Transverse colon (tissue), 4 donors: ENCODE measurements at regions not wholly inside any gene's neighbourhood (a gene's known extent, or its start where the extent isn't known, plus 50 kb on each side); places are given as distances from the start of the nearest gene placed in this dataset.

ENCODE experiments used
- CTCF ChIP-seq, 5 experiments: fragments of 200-600 bp in 3 of 5; fragments of 450-650 bp in 2 of 5; sonication (generic) in 3 of 5; IDR thresholded peaks; 1 replicate in 2 of 5; 2 replicates in 3 of 5; pipeline ENCODE4 v1.5.1; 2016 to 2017; ENCODE audit warnings: antibody characterized with exemption in 5 of 5, inconsistent platforms in 3 of 5, mild to moderate bottlenecking in 2 of 5, moderate library complexity in 1 of 5
- POLR2A ChIP-seq: fragments of 450-650 bp; IDR thresholded peaks from one replicate; pipeline ENCODE4 v1.6.1; 2016; ENCODE audit warnings: antibody characterized with exemption, mild to moderate bottlenecking, moderate library complexity
- POLR2AphosphoS5 ChIP-seq, 3 donors: sonication (generic); formaldehyde crosslinking; IDR thresholded peaks; one replicate each; pipeline ENCODE4 v1.6.1; 2016; ENCODE audit warnings: antibody characterized with exemption in 3 of 3

GRCh38 chr10:83222300-83222699 is 917.0 kb upstream of the GHITM start:
- TF ChIP-seq CTCF (IDR thresholded peaks at IDR 0.05) (no peak), POLR2AphosphoS5 (IDR thresholded peaks at IDR 0.05) (no peak), POLR2A (no peak)
